ENCODE measurements at regions not wholly inside any gene's neighbourhood (a gene's known extent, or its start where the extent isn't known, plus 50 kb on each side); places are given as distances from the start of the nearest gene placed in this dataset.
"Not testable (repeated sequence)": the region's sequence is repeated elsewhere in the genome, so short reads cannot be mapped to it uniquely, and the experiment has no call there.

DNA sequence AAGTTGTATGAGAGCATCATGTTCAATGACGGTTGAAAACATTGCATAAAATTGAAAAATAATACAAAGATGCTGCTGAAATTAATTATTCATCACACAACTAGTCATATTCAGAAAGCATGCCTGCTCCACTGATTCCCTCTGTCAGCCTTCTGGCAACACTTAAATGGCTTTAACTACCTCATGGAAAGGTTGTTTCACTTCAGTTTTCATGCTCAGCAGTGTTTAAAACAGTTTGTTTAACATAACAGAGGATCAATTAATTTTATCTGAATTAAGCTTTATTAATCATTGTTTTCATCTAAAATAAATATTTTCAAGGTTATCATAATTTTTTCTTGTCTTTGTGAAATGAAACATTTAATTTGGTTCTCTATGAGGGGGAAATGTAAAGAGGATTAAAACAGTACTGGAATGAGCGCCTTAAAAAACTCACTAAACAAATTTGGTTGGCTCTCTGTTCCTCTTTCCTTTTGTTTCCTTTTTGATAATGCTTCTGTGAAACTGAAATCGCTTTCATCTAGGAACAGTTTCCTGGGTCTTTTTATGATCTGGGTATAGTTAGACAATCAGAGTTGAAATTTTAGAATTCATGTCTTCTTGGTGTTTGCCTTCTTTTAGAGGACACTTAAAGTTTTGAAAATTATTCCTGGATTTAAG lies 427.4 kb downstream of the SH2D4B start:
- no peak overlapping the region for H3K4me3 ChIP-seq (ENCODE audit: low read depth, low read length)
- TF ChIP-seq, protein P1, sequence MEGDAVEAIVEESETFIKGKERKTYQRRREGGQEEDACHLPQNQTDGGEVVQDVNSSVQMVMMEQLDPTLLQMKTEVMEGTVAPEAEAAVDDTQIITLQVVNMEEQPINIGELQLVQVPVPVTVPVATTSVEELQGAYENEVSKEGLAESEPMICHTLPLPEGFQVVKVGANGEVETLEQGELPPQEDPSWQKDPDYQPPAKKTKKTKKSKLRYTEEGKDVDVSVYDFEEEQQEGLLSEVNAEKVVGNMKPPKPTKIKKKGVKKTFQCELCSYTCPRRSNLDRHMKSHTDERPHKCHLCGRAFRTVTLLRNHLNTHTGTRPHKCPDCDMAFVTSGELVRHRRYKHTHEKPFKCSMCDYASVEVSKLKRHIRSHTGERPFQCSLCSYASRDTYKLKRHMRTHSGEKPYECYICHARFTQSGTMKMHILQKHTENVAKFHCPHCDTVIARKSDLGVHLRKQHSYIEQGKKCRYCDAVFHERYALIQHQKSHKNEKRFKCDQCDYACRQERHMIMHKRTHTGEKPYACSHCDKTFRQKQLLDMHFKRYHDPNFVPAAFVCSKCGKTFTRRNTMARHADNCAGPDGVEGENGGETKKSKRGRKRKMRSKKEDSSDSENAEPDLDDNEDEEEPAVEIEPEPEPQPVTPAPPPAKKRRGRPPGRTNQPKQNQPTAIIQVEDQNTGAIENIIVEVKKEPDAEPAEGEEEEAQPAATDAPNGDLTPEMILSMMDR (IDR thresholded peaks at IDR 0.05; ENCODE audit: low read depth, low read length): no peak

DNA sequence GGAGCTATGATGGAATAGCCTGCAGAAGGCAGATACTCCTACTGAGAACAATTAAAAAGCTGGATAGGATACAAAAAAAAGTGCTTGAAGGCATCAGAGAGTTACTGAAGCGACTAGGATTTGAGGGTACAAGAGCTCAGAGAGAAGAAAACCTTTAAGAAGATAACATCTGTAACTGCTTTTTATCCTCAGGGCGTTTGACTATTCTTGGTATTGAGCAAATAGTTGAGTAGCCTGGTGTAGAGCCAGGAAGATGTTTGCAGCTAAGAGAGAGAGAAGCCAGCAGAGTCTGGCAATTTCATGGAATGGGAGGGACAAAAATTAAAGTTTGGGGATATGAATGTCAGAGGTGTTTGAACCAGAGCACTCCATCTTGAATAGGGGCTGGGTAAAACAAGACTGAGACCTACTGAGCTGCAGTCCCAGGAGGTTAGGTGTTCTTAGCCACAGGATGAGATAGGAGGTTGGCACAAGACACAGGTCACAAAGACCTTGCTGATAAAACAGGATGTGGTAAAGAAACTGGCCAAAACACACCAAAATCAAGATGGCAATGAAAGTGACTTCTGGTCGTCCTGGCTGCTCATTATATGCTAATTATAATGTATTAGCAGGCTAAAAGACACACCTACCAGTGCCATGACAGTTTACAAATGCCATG lies 428.8 kb downstream of the SH2D4B start:
- H3K4me3 ChIP-seq (ENCODE audit: low read depth, low read length): no peak overlapping the region
- TF ChIP-seq, protein P1 (IDR thresholded peaks at IDR 0.05; ENCODE audit: low read depth, low read length): no peak

DNA sequence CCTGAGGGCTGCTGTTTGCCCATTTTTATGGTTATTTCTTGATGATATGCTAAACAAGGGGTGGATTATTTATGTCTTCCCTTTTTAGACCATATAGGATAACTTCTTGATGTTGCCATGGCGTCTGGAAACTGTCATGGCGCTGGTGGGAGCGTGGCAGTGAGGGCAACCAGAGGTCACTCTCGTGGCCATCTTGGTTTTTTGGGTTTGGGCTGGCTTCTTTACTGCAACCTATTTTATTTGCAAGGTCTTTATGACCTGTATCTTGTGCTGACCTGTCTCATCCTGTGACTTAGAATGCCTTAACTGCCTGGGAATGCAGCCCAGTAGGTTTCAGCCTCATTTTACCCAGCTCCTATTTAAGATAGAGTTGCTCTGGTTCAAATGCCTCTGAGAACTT lies 429.7 kb downstream of the SH2D4B start:
- not testable (repeated sequence) for H3K4me3 ChIP-seq (ENCODE audit: low read depth, low read length)

DNA sequence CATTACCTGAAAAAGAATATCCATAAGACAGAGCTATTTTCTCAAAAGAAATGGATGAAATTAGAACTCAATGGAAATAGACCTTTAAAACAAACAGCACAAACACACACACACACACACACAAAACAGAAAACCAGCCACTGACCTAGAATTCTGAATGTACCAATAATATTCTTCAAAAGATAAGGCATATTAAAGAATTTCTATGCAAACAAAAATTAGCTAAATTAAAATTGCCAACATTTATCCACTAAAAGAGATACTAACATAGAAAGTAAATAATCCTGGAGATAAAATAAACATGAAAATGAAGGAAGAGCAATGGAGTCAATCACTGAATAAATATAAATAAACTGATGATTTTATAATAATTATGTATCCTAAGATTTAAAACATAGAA lies 431.2 kb downstream of the SH2D4B start:
- TF ChIP-seq, protein P1 (IDR thresholded peaks at IDR 0.05; ENCODE audit: low read depth, low read length): no peak

DNA sequence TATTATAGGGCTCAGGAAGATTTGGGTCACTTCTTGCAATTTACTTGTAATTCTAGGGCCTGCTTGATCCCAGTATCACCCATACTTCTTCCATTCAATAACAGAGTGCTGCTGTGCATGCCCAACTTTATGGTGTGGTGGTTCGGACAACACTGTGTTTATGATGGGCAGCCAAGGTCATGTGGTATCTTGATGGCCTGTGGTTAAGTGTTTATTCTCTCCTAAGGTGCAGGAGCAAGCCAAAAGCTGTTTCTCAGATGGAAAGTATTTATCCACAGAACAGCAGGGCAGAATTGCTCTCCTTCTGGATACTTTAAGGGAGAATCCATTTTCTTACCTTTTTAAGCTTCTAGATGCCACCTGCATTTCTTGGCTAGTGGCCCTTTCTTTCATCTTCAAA lies 433.8 kb downstream of the SH2D4B start:
- TF ChIP-seq, protein P1 (IDR thresholded peaks at IDR 0.05; ENCODE audit: low read depth, low read length): no peak
- no peak overlapping the region for H3K4me3 ChIP-seq (ENCODE audit: low read depth, low read length)

More for the DNA sequence above, 431.2 kb downstream of the SH2D4B start:
- no peak overlapping the region for H3K4me3 ChIP-seq (ENCODE audit: low read depth, low read length)

DNA sequence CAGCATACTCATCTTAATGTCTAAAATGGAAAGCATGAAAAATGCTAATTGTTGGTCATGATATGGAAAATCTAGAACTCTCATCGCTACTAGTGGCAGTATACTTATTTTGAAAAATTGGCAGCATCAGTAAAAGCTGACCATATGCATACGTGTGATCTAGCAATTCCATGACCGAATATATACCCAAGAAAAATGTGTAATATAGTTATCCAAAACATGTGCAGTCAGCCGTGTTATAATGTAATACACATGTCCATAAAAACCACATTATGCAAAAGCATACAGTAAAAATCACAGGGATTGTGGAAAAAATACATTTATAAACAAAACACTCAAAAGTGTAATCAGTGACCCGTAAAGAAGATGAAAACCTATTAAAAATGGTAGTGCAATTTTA lies 439.0 kb downstream of the SH2D4B start:
- TF ChIP-seq, protein P1 (IDR thresholded peaks at IDR 0.05; ENCODE audit: low read depth, low read length): no peak
- no peak overlapping the region for H3K4me3 ChIP-seq (ENCODE audit: low read depth, low read length)

DNA sequence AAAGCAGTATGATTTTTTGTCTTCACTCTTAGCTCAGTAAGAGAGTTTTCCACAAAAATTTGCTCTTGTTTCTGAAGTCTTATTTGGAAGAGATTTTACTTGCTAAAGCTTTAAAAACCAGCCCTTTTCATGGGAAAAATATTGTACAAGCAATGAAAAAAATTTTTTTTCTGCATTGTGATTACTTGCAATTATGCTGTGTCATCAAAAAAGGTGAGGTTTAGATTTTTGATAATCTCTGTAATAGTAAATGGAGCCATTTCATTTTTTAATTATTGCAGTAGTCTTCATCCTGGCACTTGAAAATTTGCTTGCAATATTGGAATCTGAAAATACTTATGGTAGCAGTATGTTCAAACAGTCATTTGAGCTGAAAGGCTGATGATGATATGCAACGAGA lies 447.4 kb downstream of the SH2D4B start:
- TF ChIP-seq, protein P1 (IDR thresholded peaks at IDR 0.05; ENCODE audit: low read depth, low read length): no peak
- no peak overlapping the region for H3K4me3 ChIP-seq (ENCODE audit: low read depth, low read length)

Data from WI38 (cell line).